SK-N-SH treated with all-trans-retinoic acid at 6 μM for 48 hours (cell line): ENCODE measurements at regions not wholly inside any gene's neighbourhood (a gene's known extent, or its start where the extent isn't known, plus 50 kb on each side); places are given as distances from the start of the nearest gene placed in this dataset.

Experiments used
- ATAC-seq: fragments of 200-7000 bp; cut with Tn5 transposase; 3 replicates; pipeline ENCODE4 v1.9.1; 2020; ENCODE audit warnings: mild to moderate bottlenecking, moderate library complexity
- ARNTL ChIP-seq: fragments of 450-650 bp; formaldehyde crosslinking; IDR thresholded peaks from 2 replicates; pipeline ENCODE4 v1.5.0; 2020; ENCODE audit warnings: low read depth, mild to moderate bottlenecking, moderate library complexity, borderline replicate concordance
- BACH2 ChIP-seq: fragments of 250-450 bp; sonication (Bioruptor Pico); IDR thresholded peaks from 2 replicates; pipeline ENCODE4 v1.9.0; 2021; ENCODE audit warnings: mild to moderate bottlenecking, borderline replicate concordance
- CREB5 ChIP-seq: fragments of 250-450 bp; sonication (Bioruptor Pico); IDR thresholded peaks from 2 replicates; pipeline ENCODE4 v1.5.1; 2020; ENCODE audit warnings: low read depth, mild to moderate bottlenecking, moderate library complexity
- CSDC2 ChIP-seq: fragments of 250-450 bp; sonication (Bioruptor Pico); IDR thresholded peaks from 2 replicates; pipeline ENCODE4 v1.5.0; 2020; ENCODE audit warnings: mild to moderate bottlenecking, moderate library complexity
- ESRRG ChIP-seq: fragments of 250-450 bp; sonication (Bioruptor Pico); IDR thresholded peaks from 2 replicates; pipeline ENCODE4 v1.6.1; 2021; ENCODE audit warnings: mild to moderate bottlenecking
- ISL1 ChIP-seq: fragments of 250-450 bp; sonication (Bioruptor Pico); IDR thresholded peaks from 2 replicates; pipeline ENCODE4 v2.1.2; 2022; ENCODE audit warnings: mild to moderate bottlenecking, moderate library complexity
- OSR1 ChIP-seq: fragments of 250-450 bp; sonication (Bioruptor Pico); IDR thresholded peaks from 2 replicates; pipeline ENCODE4 v1.8.0; 2022; ENCODE audit warnings: moderate library complexity, mild to moderate bottlenecking, inconsistent platforms
- PPARA ChIP-seq: fragments of 250-450 bp; sonication (Bioruptor Pico); IDR thresholded peaks from 2 replicates; pipeline ENCODE4 v1.5.0; 2020; ENCODE audit warnings: mild to moderate bottlenecking, borderline replicate concordance
- RARB ChIP-seq: fragments of 250-450 bp; sonication (Bioruptor Pico); IDR thresholded peaks from 2 replicates; pipeline ENCODE4 v1.8.0; 2021; ENCODE audit warnings: mild to moderate bottlenecking, moderate library complexity
- SNAI2 ChIP-seq: fragments of 250-450 bp; sonication (Bioruptor Pico); IDR thresholded peaks from 2 replicates; pipeline ENCODE4 v1.5.0; 2020; ENCODE audit warnings: mild to moderate bottlenecking, moderate library complexity
- TSHZ2 ChIP-seq: fragments of 250-450 bp; sonication (Bioruptor Pico); IDR thresholded peaks from 2 replicates; pipeline ENCODE4 v1.5.0; 2020; ENCODE audit warnings: mild to moderate bottlenecking, moderate library complexity
- ZC3H10 ChIP-seq: fragments of 250-450 bp; sonication (Bioruptor Pico); IDR thresholded peaks from 2 replicates; pipeline ENCODE4 v1.5.1; 2021; ENCODE audit warnings: mild to moderate bottlenecking, moderate library complexity
- ZFP3 ChIP-seq: fragments of 250-450 bp; sonication (Bioruptor Pico); IDR thresholded peaks from 2 replicates; pipeline ENCODE4 v1.5.0; 2020; ENCODE audit warnings: mild to moderate bottlenecking, moderate library complexity
- ZFP30 ChIP-seq: fragments of 450-650 bp; formaldehyde crosslinking; IDR thresholded peaks from 2 replicates; pipeline ENCODE4 v1.5.0; 2022; ENCODE audit warnings: mild to moderate bottlenecking, moderate library complexity
- ZNF70 ChIP-seq: fragments of 450-650 bp; formaldehyde crosslinking; IDR thresholded peaks from 2 replicates; pipeline ENCODE4 v1.5.0; 2020; ENCODE audit warnings: mild to moderate bottlenecking, moderate library complexity
- ZNF8 ChIP-seq: fragments of 450-650 bp; formaldehyde crosslinking; IDR thresholded peaks from 2 replicates; pipeline ENCODE4 v1.5.0; 2020; ENCODE audit warnings: mild to moderate bottlenecking, moderate library complexity
- TF ChIP-seq, protein P1 (sequence below): fragments of 250-450 bp; sonication (Bioruptor Pico); IDR thresholded peaks from 2 replicates; pipeline ENCODE4 v1.5.1; 2021; ENCODE audit warnings: mild to moderate bottlenecking, moderate library complexity
- TF ChIP-seq, protein P2 (sequence below): fragments of 250-450 bp; sonication (Bioruptor Pico); IDR thresholded peaks from 2 replicates; pipeline ENCODE4 v1.8.0; 2020; ENCODE audit warnings: mild to moderate bottlenecking, moderate library complexity, borderline replicate concordance

DNA sequence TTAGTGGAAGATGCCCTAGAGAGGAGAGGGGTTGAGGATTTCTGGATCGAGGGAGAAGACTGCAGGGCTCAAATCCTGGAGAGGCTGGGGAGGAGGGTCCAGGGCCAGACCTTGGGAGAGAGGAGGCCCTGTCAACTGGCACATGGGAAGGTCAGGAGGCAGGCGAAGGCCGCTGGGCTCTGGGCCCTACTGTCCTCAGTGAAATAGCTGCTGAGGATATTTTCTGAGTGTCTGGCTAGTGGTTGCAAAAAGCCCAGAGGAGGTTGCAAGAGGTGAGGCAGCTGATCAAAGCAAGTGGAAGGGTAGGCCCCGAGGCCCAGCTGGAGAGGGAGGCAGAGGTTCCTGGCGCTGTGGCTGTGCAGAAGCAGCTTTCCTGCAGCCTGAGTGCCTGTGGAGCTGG is 103.4 kb upstream of the MLN start (continued):
- TF ChIP-seq, protein P1, sequence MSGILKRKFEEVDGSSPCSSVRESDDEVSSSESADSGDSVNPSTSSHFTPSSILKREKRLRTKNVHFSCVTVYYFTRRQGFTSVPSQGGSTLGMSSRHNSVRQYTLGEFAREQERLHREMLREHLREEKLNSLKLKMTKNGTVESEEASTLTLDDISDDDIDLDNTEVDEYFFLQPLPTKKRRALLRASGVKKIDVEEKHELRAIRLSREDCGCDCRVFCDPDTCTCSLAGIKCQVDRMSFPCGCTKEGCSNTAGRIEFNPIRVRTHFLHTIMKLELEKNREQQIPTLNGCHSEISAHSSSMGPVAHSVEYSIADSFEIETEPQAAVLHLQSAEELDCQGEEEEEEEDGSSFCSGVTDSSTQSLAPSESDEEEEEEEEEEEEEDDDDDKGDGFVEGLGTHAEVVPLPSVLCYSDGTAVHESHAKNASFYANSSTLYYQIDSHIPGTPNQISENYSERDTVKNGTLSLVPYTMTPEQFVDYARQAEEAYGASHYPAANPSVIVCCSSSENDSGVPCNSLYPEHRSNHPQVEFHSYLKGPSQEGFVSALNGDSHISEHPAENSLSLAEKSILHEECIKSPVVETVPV (CRISPR knock-in tag), result no peak

GRCh38 chr6:33906439-33906838 is 102.6 kb upstream of the MLN start:
- no peak for ATAC-seq
- TF ChIP-seq BACH2 (CRISPR knock-in tag) (no peak), CREB5 (CRISPR knock-in tag) (no peak), PPARA (no peak), RARB (no peak), ZNF8 (CRISPR knock-in tag) (no peak), ISL1 (CRISPR knock-in tag) (no peak), SNAI2 (CRISPR knock-in tag) (no peak), ZNF70 (CRISPR knock-in tag) (no peak), ZFP3 (CRISPR knock-in tag) (no peak), TSHZ2 (CRISPR knock-in tag) (no peak), ARNTL (CRISPR knock-in tag) (no peak), OSR1 (CRISPR knock-in tag) (no peak), CSDC2 (CRISPR knock-in tag) (no peak), ZC3H10 (CRISPR knock-in tag) (no peak), ESRRG (no peak)
- TF ChIP-seq, protein P1 (CRISPR knock-in tag), result no peak
- TF ChIP-seq, protein P2, sequence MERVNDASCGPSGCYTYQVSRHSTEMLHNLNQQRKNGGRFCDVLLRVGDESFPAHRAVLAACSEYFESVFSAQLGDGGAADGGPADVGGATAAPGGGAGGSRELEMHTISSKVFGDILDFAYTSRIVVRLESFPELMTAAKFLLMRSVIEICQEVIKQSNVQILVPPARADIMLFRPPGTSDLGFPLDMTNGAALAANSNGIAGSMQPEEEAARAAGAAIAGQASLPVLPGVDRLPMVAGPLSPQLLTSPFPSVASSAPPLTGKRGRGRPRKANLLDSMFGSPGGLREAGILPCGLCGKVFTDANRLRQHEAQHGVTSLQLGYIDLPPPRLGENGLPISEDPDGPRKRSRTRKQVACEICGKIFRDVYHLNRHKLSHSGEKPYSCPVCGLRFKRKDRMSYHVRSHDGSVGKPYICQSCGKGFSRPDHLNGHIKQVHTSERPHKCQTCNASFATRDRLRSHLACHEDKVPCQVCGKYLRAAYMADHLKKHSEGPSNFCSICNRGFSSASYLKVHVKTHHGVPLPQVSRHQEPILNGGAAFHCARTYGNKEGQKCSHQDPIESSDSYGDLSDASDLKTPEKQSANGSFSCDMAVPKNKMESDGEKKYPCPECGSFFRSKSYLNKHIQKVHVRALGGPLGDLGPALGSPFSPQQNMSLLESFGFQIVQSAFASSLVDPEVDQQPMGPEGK (CRISPR knock-in tag), result no peak

DNA sequence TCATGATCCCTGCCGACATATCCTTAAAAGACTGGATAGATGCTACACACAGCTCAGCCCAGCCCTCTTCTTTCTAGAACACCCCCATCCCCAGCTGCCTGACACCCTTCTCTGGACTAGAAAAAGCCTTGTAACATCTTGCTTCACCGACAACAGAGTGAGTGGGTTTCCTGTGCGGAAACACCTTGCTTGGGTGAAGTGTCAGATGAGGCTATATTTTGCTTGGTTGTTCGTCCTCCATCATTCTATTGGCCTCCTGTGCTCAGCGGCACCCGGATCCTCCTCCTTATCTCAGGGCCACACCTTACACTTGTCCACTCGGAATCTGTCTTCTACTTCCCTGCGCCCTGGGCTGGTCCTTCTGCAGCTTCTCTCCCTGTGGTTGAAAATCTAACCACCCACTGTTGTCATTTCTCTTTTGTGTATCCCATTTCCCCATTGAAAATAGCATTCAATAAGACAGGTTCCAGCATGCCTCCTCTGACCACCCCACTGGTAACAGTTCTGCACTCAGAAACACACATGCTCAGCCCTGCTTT is 101.3 kb upstream of the MLN start:
- no peak for ATAC-seq
- TF ChIP-seq, protein P2 (CRISPR knock-in tag), result no peak
- no peak for TF ChIP-seq RARB
- no peak for TF ChIP-seq ARNTL (CRISPR knock-in tag)
- no peak for TF ChIP-seq TSHZ2 (CRISPR knock-in tag)
- no peak for TF ChIP-seq ZC3H10 (CRISPR knock-in tag)
- TF ChIP-seq OSR1 (CRISPR knock-in tag), result no peak
- no peak for TF ChIP-seq CREB5 (CRISPR knock-in tag)
- TF ChIP-seq CSDC2 (CRISPR knock-in tag), result no peak
- no peak for TF ChIP-seq ESRRG
- no peak for TF ChIP-seq ISL1 (CRISPR knock-in tag)
- TF ChIP-seq SNAI2 (CRISPR knock-in tag), result no peak
- TF ChIP-seq ZFP3 (CRISPR knock-in tag), result no peak
- TF ChIP-seq ZFP30, result no peak
- TF ChIP-seq BACH2 (CRISPR knock-in tag), result no peak
- TF ChIP-seq, protein P1 (CRISPR knock-in tag), result no peak
- TF ChIP-seq PPARA, result no peak
- TF ChIP-seq ZNF70 (CRISPR knock-in tag), result no peak
